Erythroblast (primary cell): ENCODE measurements at regions not wholly inside any gene's neighbourhood (a gene's known extent, or its start where the extent isn't known, plus 50 kb on each side); places are given as distances from the start of the nearest gene placed in this dataset.
"Not testable (repeated sequence)": the region's sequence is repeated elsewhere in the genome, so short reads cannot be mapped to it uniquely, and the experiment has no call there.

Experiments used
- GATA1 ChIP-seq: IDR thresholded peaks from 2 replicates; pipeline ENCODE4 v1.6.1; 2011; ENCODE audit warnings: low read depth, mild to moderate bottlenecking, control low read depth, low read length, moderate library complexity
- POLR2A ChIP-seq: IDR thresholded peaks from 2 replicates; pipeline ENCODE4 v1.6.1; 2011; ENCODE audit warnings: mild to moderate bottlenecking, low read length

- not testable (repeated sequence) for TF ChIP-seq POLR2A, GATA1
Observed at GRCh38 chr1:143842058-143842457, 129.7 kb downstream of the FAM72C start.
